C1 segment of cervical spinal cord (tissue), 14 donors: ENCODE measurements at regions not wholly inside any gene's neighbourhood (a gene's known extent, or its start where the extent isn't known, plus 50 kb on each side); places are given as distances from the start of the nearest gene placed in this dataset.
"Not testable (repeated sequence)": the region's sequence is repeated elsewhere in the genome, so short reads cannot be mapped to it uniquely, and the experiment has no call there.

Experiments used
- DNase-seq, 14 donors: peaks; one replicate each; lab custom pipeline; 2025; lab: John Stamatoyannopoulos, UW

DNA sequence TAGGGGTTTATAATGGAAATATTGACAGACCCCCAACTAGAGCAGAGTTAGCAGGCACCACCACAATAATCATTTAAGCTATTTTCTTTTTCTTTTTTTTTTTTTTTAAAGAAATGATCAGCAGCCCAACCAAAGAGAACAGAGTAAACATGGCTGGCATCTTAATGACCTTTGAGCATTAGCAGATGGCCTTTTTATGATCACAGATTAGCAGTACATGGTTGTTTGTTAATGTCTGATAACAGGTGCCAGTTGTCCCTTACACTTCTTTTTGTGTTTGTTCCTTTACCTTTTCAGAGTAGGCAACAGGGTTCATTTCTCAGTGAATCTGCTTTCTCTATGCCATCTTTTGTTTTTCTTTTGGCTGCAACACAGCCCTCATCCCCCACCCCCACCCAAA is 747.0 kb downstream of the BCL11A start:
- DNase-seq = no peak

- no peak for DNase-seq
Observed at GRCh38 chr2:59804732-59805131, 748.7 kb downstream of the BCL11A start.

DNA sequence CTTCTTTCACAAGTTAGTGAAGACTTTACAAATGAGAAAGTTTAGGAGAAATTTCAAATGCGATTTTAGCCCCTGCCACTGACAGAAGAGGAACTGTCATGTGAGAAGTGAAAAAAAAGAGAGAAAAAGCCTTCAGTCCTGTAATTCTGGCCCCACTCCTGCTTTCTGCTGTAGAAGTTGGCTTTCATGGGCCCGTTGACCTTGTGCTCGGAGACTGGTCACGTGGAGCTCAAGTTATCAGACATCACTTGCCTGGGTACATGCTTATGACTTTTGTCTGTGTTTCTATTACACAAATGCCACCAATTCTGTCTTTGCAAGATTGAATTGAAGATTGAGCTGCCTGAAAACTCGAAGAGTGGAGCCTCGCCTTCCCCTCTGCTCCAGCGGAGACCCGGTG is 749.9 kb downstream of the BCL11A start:
- DNase-seq = no peak

GRCh38 chr2:59798687-59799232 is 754.7 kb downstream of the BCL11A start:
- no peak for DNase-seq

GRCh38 chr2:59791004-59791618 is 762.3 kb downstream of the BCL11A start:
- DNase-seq = no peak

DNA sequence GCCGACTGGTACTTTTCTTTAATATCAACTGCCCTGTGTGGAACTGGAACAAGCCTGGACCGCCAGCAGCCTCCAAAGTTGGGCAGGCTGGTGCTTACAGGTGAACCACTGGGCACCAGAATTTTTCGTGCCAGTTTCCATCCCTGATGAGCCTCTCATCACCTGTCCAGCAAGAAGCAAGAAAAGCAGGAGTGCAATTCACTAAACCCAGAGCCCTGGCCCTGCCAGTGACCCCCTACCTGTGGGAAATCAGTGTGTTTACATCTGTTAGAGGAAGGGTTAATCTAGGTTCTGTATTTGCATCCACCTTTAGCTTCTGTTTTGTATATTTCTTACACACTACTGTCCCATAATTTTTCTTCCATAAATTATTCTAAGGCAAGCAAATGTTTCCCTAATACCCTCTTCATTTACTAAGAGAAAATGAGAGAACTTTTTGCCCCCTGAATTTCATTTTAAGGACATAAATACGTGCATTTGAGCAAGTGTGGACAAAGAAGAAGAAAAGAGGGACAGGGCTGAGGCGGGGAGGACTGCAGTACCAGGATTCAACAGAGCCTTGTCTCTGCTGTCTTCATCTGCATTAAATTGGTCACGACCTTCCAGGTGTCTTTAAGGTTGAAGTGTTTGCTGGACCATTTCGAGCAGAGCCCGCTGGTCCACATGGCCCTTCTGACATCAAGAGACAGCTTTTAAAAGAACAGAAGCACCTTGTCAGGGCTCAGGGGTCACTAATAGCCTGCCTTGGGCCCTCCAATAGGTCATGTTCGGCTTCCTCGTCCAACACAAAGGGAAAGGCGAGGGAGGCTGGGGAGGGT is 763.1 kb downstream of the BCL11A start:
- no peak for DNase-seq

- no peak for DNase-seq
Observed at GRCh38 chr2:59789523-59789922, 763.9 kb downstream of the BCL11A start.

GRCh38 chr2:59787095-59787494 is 766.4 kb downstream of the BCL11A start:
- DNase-seq = no peak

DNA sequence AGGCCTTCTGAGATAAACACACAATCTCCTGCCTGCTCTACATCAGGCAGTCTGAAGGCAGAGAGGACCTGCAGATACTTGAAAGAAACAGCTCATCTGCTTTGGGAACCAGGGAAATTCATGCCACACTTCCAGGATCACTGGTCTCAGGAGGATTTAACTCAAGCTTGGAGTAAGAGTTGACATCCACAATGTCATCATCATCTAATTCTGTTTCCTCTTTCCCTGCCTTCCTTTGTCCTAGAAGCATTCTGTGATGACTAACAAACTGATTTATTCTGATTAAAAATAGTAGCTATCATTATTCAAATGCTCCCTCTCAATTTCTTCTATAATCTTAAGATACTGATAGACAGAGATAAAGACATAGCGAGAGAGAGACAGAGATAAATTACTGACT is 766.8 kb downstream of the BCL11A start:
- no peak for DNase-seq

DNA sequence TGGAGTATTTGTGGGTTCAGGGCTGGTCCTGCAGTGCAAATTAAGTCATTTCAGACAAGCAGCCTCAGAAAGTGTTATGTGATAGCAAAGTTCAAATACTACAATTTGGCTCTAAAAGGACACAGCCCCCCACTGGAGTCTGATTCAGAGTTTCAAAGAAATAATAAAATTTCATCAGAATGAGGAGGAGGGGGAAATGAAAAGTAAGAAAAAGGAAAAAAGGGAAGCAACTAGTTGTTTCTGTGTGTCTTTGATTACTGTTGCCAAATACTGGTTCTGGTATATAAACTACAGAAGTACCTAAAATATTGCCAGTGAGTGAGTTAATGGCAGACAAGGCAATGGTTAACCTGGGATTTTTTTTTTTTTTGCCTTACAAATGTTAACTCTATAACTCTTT is 773.9 kb downstream of the BCL11A start:
- DNase-seq = no peak

DNA sequence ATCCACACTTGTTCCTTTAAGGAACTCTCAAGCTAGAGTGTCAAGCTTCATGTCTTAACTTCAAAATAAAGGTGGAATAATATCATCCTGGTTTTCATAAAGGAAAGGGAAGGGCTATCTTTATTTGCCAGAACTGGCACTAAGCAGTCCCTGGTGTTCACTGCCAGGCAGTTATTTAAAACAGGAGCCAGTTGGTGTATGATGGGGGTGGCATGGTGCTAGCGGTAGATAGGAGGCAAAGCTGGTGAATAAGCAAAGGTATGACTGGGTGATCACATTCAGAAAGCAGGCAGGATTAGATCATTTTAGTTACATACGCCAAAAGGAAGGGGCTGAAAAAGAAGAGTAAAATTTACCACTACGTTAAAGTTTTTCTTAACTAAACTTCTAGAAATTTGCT is 776.3 kb downstream of the BCL11A start:
- no peak for DNase-seq

DNA sequence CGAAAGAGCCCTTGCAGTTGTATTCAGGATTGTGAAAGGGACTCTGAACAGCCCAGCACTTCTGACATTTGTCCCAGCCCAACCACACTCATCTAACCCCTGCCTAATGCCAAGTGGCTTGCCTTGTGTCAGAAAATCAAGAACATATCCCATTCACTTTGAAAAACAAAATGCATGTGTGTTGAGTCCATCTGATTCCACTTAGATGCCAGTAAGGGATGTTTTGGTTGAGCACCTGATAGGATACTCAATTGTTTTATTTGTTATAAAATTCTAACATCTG is 776.8 kb downstream of the BCL11A start:
- no peak for DNase-seq

- no peak for DNase-seq
Observed at GRCh38 chr2:59774821-59775433, 778.5 kb downstream of the BCL11A start.

GRCh38 chr2:59770651-59771050 is 782.8 kb downstream of the BCL11A start:
- peak in 1 of 14 donors; percentile 31 for DNase-seq

DNA sequence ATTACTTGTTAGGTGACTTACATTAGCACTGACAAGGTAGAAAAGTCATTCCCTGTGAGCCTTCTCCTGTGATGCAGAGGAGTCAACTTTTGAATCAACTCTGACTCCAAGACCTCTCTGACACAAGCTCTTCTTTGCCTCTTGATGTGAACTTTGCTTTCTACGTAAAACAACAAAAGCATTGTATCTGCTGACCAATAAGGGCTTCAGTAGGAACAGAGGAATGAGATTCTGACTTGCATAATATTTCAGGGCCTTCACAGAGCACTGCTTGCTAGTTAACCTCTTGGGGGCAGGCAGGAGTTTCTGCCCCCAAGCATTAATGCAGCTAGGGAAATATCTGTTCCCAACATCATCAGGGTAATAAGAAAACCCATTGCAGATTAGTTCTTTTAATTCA is 791.5 kb downstream of the BCL11A start:
- no peak for DNase-seq

DNA sequence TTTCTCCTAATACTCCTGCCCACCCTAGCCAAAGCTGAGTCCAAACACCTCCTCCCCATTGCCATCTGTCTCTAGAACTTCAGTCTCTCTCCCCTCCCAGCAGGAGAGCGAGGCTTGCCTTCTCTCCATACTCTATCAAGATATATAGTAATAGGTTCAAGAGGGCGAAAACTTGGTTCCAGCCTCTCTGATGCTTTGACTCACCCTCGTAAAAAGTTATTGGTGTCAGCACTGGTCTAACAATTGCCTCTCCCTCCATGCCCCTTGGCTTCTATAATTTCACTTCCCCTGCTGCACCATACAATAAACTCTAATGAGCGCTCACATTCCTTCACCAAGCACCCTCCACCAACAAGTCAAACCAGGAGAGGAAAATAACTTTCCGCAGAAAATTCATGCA is 797.3 kb downstream of the BCL11A start:
- no peak for DNase-seq

DNA sequence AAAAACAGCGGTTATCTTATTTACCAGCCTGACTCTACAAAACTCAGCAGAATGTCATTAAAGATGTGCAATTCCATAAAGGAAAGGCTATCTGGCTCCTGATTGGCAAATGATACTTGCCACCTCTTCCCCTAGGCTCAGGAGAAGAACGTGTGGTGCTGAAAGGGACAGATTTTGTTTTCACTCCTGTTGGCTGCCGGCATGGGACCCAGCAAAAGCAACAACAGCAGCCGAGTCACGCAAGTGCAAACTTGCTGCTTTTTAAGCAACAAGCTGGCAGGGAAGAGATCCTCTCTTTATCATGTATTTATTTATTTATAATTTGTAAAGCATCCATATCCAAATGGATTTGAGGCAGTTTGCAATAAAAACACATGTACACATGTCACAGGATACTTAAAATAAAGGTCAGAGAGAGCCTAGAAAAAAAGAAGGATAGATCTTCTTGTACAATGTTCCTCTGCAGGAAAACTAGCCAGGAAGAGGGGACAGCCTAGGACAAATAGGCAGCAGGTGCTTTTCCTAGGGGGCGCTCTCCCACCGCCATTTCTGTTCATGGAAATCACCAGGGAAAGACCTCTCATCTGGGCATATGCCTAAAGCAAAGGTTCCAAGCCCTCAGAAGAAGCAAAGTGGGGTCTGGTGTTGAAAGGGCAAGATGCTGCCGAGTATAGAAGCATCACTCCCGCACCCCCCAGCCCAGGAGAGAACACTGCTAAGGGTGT is 799.3 kb downstream of the BCL11A start:
- no peak for DNase-seq

GRCh38 chr2:59752512-59752911 is 800.9 kb downstream of the BCL11A start:
- DNase-seq = no peak

GRCh38 chr2:59752071-59752470 is 801.4 kb downstream of the BCL11A start:
- DNase-seq = no peak

- not testable (repeated sequence) for DNase-seq
Observed at GRCh38 chr2:59751214-59751613, 802.2 kb downstream of the BCL11A start.

DNA sequence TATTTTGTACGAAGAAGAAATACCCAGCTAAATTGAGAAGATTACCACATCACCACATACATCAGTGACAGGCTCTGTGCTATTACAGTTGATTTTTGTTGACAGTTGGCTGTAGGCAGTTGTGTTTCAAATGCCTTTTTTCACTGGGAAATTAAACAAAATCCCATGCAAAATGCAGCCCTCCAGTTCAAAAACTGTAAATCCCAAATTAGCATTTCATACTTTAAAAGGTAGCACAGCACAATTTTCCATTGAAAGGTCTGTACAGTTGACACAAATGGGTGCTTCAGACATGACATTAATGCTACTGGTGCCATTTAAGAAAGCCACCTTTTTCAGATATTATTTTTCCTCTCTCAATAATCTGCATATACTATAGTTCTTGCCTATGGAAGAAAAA is 807.2 kb downstream of the BCL11A start:
- DNase-seq = no peak

- no peak for DNase-seq
Observed at GRCh38 chr2:59745085-59745484, 808.4 kb downstream of the BCL11A start.
